H9 (cell line): ENCODE measurements at regions not wholly inside any gene's neighbourhood (a gene's known extent, or its start where the extent isn't known, plus 50 kb on each side); places are given as distances from the start of the nearest gene placed in this dataset.

Experiments
- DNase-seq: peaks from one replicate; pipeline ENCODE4 v3.0.0-alpha.2; 2017
- H2AFZ ChIP-seq: one replicate; pipeline ENCODE4 v1.6.1; 2013; ENCODE audit warnings: mild to moderate bottlenecking, low read length, control low read depth, moderate library complexity
- H2AK5ac ChIP-seq: 2 replicates; pipeline ENCODE4 v1.6.1; 2013; ENCODE audit warnings: low read length, control low read depth, mixed read lengths; ENCODE audit not compliant: insufficient read length
- H2BK120ac ChIP-seq: one replicate; pipeline ENCODE4 v1.6.1; 2013; ENCODE audit warnings: low read depth, mild to moderate bottlenecking, low read length, control low read depth, inconsistent platforms; ENCODE audit not compliant: poor library complexity, severe bottlenecking
- H2BK12ac ChIP-seq: 2 replicates; pipeline ENCODE4 v1.6.1; 2013; ENCODE audit warnings: low read length, control low read depth, mixed read lengths, low read depth; ENCODE audit not compliant: insufficient read length
- H2BK15ac ChIP-seq: 2 replicates; pipeline ENCODE4 v1.6.1; 2013; ENCODE audit warnings: low read depth, low read length, control low read depth
- H2BK20ac ChIP-seq: one replicate; pipeline ENCODE4 v1.6.1; 2013; ENCODE audit warnings: low read depth, mild to moderate bottlenecking, low read length, control low read depth, inconsistent platforms; ENCODE audit not compliant: poor library complexity, severe bottlenecking
- H2BK5ac ChIP-seq: 2 replicates; pipeline ENCODE4 v1.6.1; 2013; ENCODE audit warnings: low read length, control low read depth, mixed read lengths; ENCODE audit not compliant: insufficient read length
- H3K14ac ChIP-seq: 2 replicates; pipeline ENCODE4 v1.6.1; 2013; ENCODE audit warnings: low read length, control low read depth; ENCODE audit not compliant: insufficient read depth
- H3K18ac ChIP-seq: 2 replicates; pipeline ENCODE4 v1.6.1; 2013; ENCODE audit warnings: low read depth, mild to moderate bottlenecking, mixed read lengths, low read length, control low read depth; ENCODE audit not compliant: insufficient read length
- H3K23ac ChIP-seq: 2 replicates; pipeline ENCODE4 v1.6.1; 2013; ENCODE audit warnings: low read length, control low read depth, mixed read lengths, low read depth; ENCODE audit not compliant: insufficient read length
- H3K23me2 ChIP-seq: 2 replicates; pipeline ENCODE4 v1.6.1; 2013; ENCODE audit warnings: low read depth, mild to moderate bottlenecking, mixed read lengths, low read length, control low read depth; ENCODE audit not compliant: insufficient read length, poor library complexity, severe bottlenecking
- H3K27ac ChIP-seq: 2 replicates; pipeline ENCODE4 v1.5.1; 2013; ENCODE audit warnings: low read length, control low read depth, mixed read lengths, low read depth; ENCODE audit not compliant: insufficient read length
- H3K27me3 ChIP-seq: 2 replicates; pipeline ENCODE4 v1.6.1; 2013; ENCODE audit warnings: low read length, control low read depth, inconsistent platforms; ENCODE audit not compliant: insufficient read depth
- H3K4ac ChIP-seq: 2 replicates; pipeline ENCODE4 v1.6.1; 2013; ENCODE audit warnings: low read depth, mild to moderate bottlenecking, control low read depth, inconsistent platforms, low read length, moderate library complexity
- H3K4me1 ChIP-seq: 2 replicates; pipeline ENCODE4 v1.6.1; 2013; ENCODE audit warnings: low read length, control low read depth, inconsistent platforms; ENCODE audit not compliant: insufficient read depth
- H3K4me2 ChIP-seq: 2 replicates; pipeline ENCODE4 v1.6.1; 2013; ENCODE audit warnings: low read length, control low read depth, mixed read lengths; ENCODE audit not compliant: insufficient read length, insufficient read depth
- H3K56ac ChIP-seq: 2 replicates; pipeline ENCODE4 v1.6.1; 2013; ENCODE audit warnings: low read depth, mild to moderate bottlenecking, mixed read lengths, low read length, control low read depth; ENCODE audit not compliant: insufficient read length
- H3K79me1 ChIP-seq: 2 replicates; pipeline ENCODE4 v1.6.1; 2013; ENCODE audit warnings: low read depth, mild to moderate bottlenecking, moderate library complexity, low read length, control low read depth, inconsistent platforms; ENCODE audit not compliant: insufficient read depth, poor library complexity, severe bottlenecking
- H3K79me2 ChIP-seq: 2 replicates; pipeline ENCODE4 v1.6.1; 2013; ENCODE audit warnings: low read length, control low read depth, inconsistent platforms; ENCODE audit not compliant: insufficient read depth
- H3K9ac ChIP-seq: 2 replicates; pipeline ENCODE4 v1.6.1; 2013; ENCODE audit warnings: low read length, control low read depth, mixed read lengths; ENCODE audit not compliant: insufficient read length; ENCODE audit errors: extremely low read depth
- H3K9me3 ChIP-seq: one replicate; pipeline ENCODE4 v1.6.1; 2013; ENCODE audit warnings: low read depth, low read length, inconsistent platforms; ENCODE audit not compliant: control insufficient read depth
- H3T11ph ChIP-seq: one replicate; pipeline ENCODE4 v1.6.1; 2013; ENCODE audit warnings: mild to moderate bottlenecking, low read length, control low read depth, inconsistent platforms
- H4K20me1 ChIP-seq: one replicate; pipeline ENCODE4 v1.6.1; 2013; ENCODE audit not compliant: control insufficient read depth, insufficient read length, insufficient read depth
- H4K5ac ChIP-seq: 2 replicates; pipeline ENCODE4 v1.6.1; 2013; ENCODE audit warnings: low read depth, mild to moderate bottlenecking, mixed read lengths, low read length, control low read depth; ENCODE audit not compliant: insufficient read length
- H4K8ac ChIP-seq: replicated peaks from 2 replicates; pipeline ENCODE4 v1.6.1; 2013; ENCODE audit warnings: low read length, control low read depth, mixed read lengths, low read depth; ENCODE audit not compliant: insufficient read length
- H4K91ac ChIP-seq: 2 replicates; pipeline ENCODE4 v1.6.1; 2013; ENCODE audit warnings: low read depth, mild to moderate bottlenecking, moderate library complexity, mixed read lengths, low read length, control low read depth; ENCODE audit not compliant: insufficient read length
- H3K27ac Mint-ChIP-seq, 3 experiments: 2 replicates in 2 of 3; 3 replicates in 1 of 3; pipeline ENCODE4 v1.8.0; 2020 to 2021; ENCODE audit warnings: mixed read lengths in 3 of 3, mild to moderate bottlenecking in 1 of 3, moderate library complexity in 1 of 3
- H3K27me3 Mint-ChIP-seq: 2 replicates; pipeline ENCODE4 v1.8.0; 2021; ENCODE audit warnings: low read depth, mild to moderate bottlenecking, moderate library complexity, mixed read lengths
- H3K36me3 Mint-ChIP-seq, 3 experiments: 2 replicates in 2 of 3; 3 replicates in 1 of 3; pipeline ENCODE4 v1.8.0; 2020 to 2021; ENCODE audit warnings: low read depth in 3 of 3, mixed read lengths in 3 of 3; ENCODE audit not compliant: insufficient read depth in 1 of 3
- H3K4me1 Mint-ChIP-seq, 2 experiments: 2 replicates each; pipeline ENCODE4 v1.8.0; 2020; ENCODE audit warnings: mixed read lengths in 2 of 2
- H3K4me3 Mint-ChIP-seq, 2 experiments: 2 replicates in 1 of 2; 3 replicates in 1 of 2; pipeline ENCODE4 v1.8.0; 2020 to 2021; ENCODE audit warnings: mild to moderate bottlenecking in 2 of 2, mixed read lengths in 2 of 2, moderate library complexity in 1 of 2
- H3K9me3 Mint-ChIP-seq, 2 experiments: 2 replicates in 1 of 2; 3 replicates in 1 of 2; pipeline ENCODE4 v1.8.0; 2020; ENCODE audit warnings: mild to moderate bottlenecking in 2 of 2, mixed read lengths in 2 of 2, moderate library complexity in 1 of 2
- CTCF ChIP-seq: fragments of 200-600 bp; sonication (generic); conservative IDR thresholded peaks from 3 replicates; pipeline ENCODE4 v1.8.0; 2021; ENCODE audit warnings: antibody characterized with exemption, mild to moderate bottlenecking
- WGBS: extraction: QIAGEN DNeasy Blood & Tissue Kit; methylation state at CpG from one replicate; pipeline ENCODE4 v1.1.7; 2013; ENCODE audit warnings: missing lambda C conversion rate, low lambda C conversion rate, mixed read lengths; ENCODE audit not compliant: insufficient read length; ENCODE audit errors: extremely low coverage; 5-methylcytosine and 5-hydroxymethylcytosine counted together

- no peak for TF ChIP-seq CTCF
Observed at GRCh38 chr5:147015405-147015804, 136.8 kb upstream of the PPP2R2B start.

More at GRCh38 chr5:147015405-147015804, 136.8 kb upstream of the PPP2R2B start:
- Histone ChIP-seq H4K5ac (no peak overlapping the region), H4K8ac (no peak overlapping the region), H4K91ac (no peak overlapping the region), H3K79me2 (no peaks in the 10 kb centered on the region), H3K27ac (no peak overlapping the region), H3K4me2 (no peak overlapping the region), H2BK15ac (no peak overlapping the region), H4K20me1 (no peaks in the 10 kb centered on the region), H3T11ph (no peak overlapping the region), H3K27me3 (no peaks in the 10 kb centered on the region), H3K18ac (no peak overlapping the region), H3K9ac (no peak overlapping the region), H2BK120ac (no peak overlapping the region), H3K23ac (no peak overlapping the region), H3K4me1 (no peaks in the 10 kb centered on the region; the same call in 1 of the 2 replicates), H2BK5ac (no peak overlapping the region), H3K14ac (no peak overlapping the region), H3K56ac (no peak overlapping the region), H2AFZ (no peak overlapping the region), H2BK12ac (no peak overlapping the region), H2AK5ac (no peak overlapping the region), H3K9me3 (no peaks in the 10 kb centered on the region), H3K23me2 (no peaks in the 10 kb centered on the region), H3K4ac (no peak overlapping the region), H3K79me1 (no peaks in the 10 kb centered on the region), H2BK20ac (no peak overlapping the region)
- H3K9me3 Mint-ChIP-seq: no peaks in the 10 kb centered on the region
- H3K36me3 Mint-ChIP-seq: no peaks in the 10 kb centered on the region
- no peak overlapping the region for H3K4me3 Mint-ChIP-seq
- no peaks in the 10 kb centered on the region for H3K27me3 Mint-ChIP-seq
- H3K27ac Mint-ChIP-seq: no peak overlapping the region
- no peaks in the 10 kb centered on the region for H3K4me1 Mint-ChIP-seq
- no CpG with 5 or more reads among the region's 3 CpGs for WGBS
- no peak for DNase-seq
